NCI-H1105 (cell line): ENCODE measurements at regions not wholly inside any gene's neighbourhood (a gene's known extent, or its start where the extent isn't known, plus 50 kb on each side); places are given as distances from the start of the nearest gene placed in this dataset.
A peak's percentile ranks its signal among the peaks of the same experiment; 100 is the strongest.
"Not testable (repeated sequence)": the region's sequence is repeated elsewhere in the genome, so short reads cannot be mapped to it uniquely, and the experiment has no call there.

Source experiments
- DNase-seq: peaks from one replicate; lab custom pipeline; 2025; lab: John Stamatoyannopoulos, UW

DNA sequence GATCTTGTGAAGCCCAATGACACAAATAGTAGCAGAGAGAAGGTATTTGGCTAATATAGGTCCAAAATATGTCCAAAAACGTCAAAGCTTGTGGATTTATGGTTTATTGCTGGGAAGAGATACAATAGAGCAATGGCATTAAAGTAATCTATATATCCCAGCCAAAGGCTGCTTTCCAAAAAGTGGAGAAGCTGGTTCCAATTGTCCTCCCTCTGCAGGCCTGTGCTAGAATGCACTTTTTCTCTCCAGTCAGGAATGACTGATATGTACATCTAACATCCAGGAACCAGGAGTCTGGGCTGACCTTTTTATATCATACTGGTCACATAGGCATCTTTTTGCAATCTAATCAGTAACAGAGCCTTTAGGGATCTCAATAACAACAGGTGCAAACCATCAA lies 167.1 kb upstream of the FAM3C start:
- DNase-seq: no peak

DNA sequence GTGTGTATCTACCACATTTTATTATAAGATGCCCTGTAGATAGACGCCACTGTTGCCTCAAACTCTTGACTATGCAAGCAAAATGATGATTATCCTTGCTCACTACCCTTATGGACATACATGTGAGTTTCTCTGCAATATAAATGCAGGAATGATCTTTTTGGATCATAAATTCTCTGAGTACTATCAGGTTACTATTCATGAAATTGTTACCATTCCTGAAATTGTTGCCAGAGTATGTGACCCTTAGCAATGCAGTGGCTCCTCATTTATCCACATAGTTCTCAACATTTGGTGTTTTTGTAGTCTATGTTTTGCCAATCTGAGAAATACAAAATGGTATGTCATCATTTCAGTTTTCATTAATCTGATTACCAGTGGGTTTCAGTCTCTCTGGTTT lies 166.2 kb upstream of the FAM3C start:
- no peak for DNase-seq

DNA sequence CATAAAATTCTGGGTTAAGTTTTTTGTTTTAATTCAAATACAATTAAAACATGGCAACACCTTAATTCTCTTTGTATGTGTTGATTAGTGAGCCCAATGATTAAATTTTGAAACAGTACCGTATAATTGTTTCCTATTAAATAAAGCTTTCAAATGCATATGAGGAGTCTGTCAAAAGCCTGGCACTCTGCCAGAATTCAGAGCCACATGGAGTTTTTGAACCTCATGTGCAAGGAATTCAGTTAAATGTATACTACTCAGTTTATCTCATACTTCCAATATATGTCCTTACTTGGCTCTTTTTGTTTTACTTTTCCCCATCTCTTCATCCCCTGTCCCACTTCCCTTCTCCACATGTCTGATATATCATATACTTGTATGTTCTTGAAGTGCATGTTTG lies 165.6 kb upstream of the FAM3C start:
- peak; percentile 46 for DNase-seq

DNA sequence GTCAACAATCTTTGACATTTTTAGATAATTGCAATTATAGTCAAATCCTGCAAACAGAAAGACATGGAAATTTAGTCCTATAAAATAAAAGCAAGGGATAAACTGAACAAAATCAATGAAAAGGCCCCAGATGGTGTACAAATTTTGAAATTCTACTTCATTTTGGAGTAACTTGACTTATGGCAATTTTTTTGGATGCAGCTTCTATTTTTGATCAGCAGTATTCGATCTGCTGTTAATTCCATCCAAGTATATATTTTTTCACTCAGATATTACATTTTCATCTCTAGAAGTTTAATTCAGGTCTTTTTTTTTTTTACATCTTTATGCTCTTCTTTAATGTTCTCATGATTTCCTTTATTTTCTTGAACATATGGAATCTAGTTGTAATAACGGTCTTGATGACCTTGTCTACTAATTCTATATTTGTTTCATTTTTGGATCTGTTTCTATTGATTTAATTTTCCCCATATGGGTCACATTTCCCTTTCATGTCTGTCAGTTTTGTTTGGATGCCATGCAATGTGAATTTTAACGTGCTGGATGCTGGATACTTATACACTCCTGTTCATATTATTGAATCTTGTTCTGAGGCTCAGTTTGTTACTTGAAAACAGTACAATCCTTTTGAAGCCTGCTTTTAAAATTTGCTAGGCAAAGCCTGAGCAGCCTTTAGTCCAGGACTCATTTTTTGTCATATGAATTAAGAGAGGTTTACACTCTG lies 164.3 kb upstream of the FAM3C start:
- no peak for DNase-seq

DNA sequence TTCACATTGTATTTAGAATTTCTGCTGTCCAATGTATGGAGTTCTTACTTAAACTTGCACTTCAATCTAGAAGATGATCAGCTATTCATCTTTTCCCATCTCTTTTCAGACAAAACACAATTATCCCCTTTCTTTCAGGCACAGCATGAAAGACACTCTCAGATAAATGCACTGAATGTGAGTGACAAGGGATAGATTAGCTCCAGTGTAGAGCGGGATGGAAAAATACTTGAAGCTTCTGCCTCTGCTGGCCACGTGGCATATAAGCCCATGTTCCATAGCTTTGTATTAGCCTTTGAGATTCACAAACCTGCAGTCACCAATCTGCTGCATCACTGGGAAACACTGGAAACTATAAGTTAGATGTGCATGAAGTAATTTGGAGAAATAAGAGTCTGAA lies 162.2 kb upstream of the FAM3C start:
- DNase-seq: no peak

DNA sequence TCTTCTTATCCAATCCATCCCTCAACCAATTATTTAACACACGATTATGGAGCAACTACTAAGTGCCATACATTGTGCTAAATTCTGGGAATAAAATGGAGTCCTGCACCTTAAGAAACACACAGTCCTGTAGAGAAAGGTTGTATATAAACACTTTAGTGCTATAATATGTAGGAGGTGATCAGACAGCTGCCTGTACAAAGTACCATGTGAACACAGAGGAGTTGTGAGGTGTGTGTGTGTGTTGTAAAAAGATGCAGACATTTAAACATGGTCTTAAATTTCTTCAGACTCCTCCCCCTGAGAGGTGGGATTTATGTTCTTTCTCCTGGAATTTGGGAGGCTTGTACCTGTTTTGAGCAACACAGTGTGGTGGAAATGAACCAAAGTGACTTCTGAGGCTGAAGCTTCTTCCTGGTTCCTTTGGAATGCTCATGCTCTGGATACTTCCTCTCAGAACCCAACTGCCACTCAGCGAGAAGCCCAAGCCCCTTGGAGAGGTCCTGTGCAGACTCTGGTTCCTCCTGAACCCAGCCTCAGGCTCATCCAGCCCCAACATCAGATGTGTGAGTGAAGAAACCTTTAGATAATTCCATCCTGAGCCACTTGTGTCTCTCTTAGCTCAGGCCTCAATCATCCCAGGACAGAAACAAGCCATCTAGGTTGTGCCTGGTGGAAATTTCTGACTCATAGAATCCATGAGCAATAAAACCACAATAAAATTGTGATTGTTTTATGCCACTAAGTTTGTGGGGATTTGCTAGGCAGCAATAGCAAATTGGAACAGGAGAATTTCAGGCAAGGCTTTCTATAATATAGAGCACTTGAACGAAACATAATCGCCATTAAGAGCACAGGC lies 161.2 kb upstream of the FAM3C start:
- DNase-seq: no peak

DNA sequence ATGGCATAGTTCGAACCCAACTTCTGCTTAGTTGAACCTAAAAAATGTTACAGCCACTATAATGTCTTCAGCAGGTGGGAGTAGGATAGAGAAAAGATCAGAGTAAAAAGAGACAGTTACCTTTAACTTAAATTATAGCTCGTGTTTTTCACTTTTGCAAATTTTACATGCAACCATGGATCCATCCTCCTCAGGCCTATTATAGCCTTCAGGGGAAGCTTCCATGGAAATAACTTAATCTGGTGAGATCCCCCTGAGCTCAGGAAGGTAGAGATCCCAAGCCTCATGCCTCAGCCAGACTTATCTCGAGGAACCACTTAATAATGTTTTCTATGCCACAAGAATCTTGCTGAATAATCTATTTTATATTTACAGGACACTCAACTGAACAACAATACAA lies 159.4 kb upstream of the FAM3C start:
- no peak for DNase-seq

DNA sequence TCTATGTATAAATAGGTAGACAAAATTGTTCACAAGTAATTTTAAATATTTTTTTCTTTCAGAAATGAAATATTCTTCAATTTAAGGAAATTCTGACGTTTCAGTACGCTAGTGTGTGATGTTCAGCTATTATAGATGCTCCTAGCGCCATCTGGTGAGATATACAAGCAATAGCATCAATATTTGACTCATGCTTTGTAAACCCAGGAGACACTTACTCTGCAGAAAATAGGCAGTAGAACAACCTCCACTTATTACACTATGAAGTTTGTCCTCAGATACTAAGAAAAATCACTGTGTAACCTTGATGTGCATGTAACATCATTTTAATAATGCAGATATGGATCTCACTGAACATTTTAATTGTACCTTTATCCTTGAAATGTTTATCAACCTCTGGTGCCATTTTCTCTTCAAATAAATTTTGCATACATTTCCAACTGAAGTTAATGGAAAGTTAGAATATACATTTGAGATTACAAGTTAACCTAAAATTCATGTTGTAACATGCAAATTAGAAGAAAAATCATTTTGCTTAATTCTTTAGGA lies 151.5 kb upstream of the FAM3C start:
- peak; percentile 59 for DNase-seq

DNA sequence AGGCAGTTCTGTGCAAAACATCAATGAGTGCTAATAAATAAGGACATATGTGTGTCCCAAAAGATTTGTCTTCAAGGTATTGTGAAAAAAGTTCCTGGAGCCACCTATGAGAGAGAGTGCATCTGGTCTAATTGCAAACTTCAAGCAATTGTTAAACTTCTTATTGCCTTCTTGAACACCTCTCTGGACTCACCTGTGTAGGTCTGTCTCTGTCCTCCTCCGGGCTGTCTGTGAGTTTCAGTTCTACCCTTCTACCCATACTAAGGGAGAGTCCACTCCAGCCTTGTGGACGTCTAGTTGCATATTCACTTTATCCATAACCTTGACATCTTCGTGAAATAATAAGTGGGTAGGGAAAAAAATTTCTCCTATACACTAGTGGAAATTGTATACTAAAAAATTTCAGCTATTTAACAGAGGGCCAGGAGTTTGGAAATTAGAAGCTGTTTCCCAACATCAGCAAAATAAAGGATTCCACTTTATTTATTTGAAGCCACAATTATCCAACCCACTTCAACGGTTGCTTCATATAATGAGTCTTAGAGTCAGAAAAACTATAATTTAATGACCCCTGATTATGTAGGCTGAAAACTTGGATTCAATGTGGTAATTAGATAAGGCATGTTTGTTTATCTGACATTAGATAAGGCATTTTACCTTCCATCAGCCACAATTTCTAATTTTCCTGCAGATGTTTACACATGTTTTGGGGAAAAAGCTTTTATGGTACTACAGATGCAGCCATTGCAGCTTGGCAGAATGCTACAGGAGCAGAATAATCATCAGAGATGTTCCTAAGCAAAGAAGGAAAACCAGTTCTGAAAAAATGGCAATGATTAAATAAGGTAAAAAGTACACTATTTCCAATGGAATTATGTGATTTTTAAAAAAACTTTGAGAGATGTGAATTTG lies 150.8 kb upstream of the FAM3C start:
- DNase-seq: peak; percentile 54

DNA sequence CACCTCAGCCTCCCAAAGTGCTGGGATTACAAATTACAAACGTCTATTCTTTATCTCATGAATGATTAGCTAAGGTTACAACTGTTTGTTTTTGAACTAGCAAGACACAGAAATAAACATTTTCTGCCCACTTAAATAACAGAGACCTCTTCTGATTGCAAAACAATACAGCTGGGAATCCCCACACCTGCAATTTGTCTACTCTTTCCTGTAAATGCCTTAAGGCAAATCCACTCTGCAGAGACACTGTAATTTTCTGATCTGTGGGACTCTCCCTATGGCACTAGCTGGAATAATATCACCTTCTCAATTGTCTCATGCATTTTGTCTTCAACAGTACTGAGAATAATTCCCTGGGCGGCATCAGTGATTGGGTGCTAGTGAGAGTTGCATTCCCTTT lies 149.3 kb upstream of the FAM3C start:
- DNase-seq: no peak

DNA sequence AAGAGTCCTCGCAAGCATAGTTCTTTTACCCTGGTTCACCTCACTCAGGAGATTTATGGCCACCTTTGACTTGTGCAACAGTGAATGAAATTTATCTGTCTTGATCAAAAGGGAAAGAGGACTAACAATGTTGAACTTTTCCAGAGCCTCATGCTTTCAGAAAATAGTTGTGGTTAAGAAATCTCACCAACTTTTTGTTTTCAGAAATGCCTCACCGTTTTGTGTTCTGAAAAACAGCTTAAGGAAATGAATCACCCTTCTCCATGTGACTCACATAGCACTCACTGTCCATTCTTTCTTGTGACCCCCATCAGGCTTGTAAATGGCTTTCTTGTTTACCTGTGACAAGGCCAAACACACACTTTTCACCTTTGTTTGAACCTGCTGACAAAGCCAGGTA lies 148.6 kb upstream of the FAM3C start:
- DNase-seq: no peak

DNA sequence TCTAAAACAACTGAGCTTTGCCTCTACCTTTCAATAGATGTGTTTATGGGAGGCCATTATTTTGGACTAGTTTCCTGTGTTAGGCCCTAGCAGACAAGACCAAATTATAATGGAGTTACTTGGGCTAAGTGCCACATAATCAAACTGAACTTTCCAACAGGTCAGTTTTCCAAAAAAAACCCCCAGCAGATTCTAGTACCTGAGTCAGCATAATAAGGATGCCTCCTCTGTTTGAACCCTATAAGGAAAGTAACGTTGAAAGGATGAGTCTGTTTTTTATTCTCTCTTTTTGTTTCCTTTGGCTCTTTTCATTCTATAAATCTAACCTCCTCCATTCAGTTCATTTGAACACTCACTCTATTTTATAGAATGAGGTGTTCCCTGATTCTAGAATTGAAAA lies 148.1 kb upstream of the FAM3C start:
- no peak for DNase-seq

DNA sequence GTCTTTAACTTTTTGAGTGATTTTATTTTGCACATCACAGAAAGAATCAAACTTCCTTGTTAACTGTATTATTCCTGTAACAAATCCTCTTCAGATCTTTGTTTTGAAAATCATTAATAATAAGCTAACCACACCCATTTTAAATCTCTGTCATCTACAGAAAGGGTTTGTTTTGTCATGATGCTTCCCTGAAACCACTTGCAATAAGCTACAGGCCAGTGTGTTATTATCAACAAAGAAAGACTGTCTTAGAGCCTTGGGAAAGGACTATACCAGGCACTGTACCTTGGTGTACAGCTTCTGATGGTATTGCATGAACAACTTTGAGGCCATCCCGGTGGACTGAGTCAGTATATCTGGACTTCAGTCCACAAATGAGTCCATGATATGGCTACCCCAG lies 145.3 kb upstream of the FAM3C start:
- DNase-seq: no peak

DNA sequence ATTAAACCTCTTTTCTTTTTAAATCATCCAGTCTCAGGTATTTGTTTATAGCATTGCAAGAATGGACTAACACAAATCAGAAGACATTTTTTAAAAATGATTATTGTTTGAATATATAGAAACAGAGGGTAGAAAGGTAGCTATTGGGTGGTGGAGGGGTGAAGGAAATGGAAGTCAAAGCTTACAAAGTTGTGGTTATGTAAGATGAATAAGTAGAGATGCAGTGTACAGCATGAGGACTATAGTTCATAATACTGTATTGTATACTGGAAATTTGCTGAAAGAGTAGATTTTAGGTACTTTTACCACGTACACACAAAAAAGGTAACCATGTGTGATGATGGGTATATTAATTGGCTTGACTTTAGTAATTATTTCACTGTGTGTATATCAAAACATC lies 144.0 kb upstream of the FAM3C start:
- DNase-seq: no peak

DNA sequence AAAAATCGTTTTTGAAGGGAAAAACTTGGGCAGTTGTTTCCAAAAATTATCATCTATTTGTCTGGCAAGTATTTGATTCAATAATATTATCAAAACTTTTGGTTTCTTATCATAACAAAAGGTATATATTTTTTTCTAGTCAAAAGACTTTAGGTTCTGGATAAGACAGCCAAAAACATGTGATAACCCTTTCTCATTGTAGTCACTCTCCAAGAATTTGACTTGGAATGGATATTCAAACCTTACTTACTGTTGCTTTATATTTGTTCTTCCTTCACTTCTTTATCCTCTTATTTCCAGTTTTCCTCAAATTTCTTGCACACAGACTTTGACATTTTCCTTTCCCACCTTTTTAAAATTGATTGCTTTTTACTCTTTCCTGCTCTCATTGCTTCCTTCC lies 140.9 kb upstream of the FAM3C start:
- no peak for DNase-seq

DNA sequence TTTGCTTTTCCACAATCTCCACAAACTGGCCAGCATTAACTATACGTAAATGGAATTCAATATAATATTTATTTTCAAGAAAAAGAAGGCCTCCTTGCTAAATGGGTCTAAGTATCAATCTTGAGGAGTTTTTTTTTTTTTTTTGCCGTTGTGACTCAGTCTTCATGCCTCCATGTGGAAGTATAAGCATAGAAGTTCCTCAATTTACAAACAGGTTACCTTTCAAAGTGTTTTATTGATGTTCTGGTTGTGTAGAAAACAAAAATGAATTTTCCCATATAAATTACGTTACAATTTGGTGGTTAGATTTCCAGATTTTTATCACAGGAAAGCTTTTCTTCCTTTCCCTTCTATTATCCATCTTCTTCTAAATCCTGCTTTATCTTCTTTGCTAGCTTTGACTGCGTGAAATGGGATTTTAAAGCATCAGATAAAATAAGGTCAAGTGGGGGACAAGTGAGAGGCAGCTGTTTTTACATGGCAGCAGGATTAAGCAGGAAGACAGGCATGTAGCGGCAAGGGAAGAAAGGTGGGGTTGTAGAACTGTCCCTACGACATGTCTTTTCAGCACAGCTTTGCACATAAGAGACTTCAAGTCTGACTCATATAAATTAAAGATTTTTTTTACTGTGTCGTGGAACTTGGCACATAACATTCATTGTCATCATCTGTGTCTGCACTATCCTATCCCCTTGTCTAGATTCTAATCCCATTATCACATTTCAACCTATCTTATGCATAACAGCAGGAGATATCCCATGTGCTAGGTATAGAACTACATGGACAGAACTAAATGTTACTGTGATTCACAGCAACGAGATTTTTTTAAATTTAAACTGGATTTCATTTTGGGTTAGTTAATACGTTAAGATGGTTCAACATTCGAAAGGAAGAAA lies 135.3 kb upstream of the FAM3C start:
- DNase-seq: no peak

DNA sequence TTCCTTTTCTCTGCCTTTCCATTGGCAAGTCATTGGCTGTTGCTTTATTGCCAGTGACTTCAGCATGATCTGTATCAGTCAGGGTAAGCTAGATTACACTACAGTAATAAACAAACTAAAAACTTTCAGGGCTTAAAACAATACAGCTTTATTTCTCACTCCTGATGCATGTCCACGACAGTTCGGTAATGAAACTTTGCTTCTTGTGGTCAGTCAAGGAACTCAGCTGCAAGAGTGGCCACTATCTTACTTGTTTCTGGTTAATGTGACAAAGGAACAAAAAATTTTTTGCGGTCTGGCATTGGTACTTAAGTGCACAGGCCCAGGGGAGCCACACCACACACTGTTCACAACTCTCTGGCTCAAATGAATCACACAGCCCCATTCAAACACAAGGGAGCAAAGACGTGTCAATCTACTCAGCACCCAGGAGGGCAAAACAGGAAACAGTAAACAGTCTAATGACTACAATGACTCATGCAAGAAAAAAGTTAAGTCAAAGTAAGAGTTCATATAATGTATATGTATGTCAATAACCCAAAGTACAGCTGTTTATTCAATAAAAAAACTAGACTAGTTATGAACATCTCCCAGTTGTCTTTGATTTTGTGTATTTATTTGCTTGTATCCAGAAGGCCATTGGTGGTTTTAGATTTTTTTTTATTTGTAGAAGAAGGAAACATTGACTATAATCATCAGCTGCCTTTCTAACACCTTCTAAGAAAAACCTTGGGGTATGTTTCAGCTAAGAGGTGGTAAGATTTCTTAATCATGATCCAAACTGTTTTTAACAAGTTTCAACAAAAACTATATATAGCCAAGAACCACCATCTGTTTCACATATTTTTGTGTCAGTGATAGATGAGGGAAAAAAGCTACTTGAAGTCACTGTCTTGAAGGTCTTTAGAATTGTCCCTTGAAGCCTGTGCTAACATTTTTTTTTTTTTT lies 134.4 kb upstream of the FAM3C start:
- DNase-seq: no peak

DNA sequence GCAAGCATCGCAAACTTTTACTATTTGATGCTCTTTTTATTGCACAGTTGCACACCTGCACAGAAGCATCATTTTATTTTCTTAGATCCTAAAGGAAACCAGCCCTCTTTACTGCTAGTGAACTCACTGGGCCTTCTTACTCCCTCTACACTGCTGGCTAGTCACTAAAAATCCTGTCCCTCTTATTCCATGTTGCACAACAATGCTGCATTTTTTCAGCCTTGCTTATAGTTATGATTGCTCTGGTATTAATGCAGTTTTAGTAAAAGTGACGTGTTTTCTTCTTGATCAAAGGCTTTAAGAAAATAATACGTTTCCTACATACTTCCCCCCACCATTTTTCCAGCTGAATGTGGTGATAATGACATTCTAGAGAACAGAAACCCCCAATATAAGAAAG lies 132.9 kb upstream of the FAM3C start:
- no peak for DNase-seq

DNA sequence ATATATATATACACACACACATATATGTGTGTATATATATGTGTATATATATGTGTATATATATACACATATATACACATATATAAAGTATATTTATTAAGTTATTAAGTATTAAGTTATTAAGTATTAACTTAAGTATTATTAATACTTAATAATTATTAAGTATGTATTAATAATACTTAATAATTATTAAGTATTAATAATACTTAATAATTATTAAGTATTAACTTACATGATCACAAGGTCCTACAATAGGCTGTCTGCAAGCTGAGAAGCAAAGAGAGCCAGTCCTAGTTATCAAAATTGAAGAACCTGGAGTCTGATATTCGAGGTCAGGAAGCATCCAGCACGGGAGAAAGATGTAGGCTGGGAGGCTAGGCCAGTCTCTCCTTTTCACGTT lies 130.1 kb upstream of the FAM3C start:
- not testable (repeated sequence) for DNase-seq
